Nephron (organoid): ENCODE measurements at regions not wholly inside any gene's neighbourhood (a gene's known extent, or its start where the extent isn't known, plus 50 kb on each side); places are given as distances from the start of the nearest gene placed in this dataset.
A peak's percentile ranks its signal among the peaks of the same experiment; 100 is the strongest.

Experiments used
- H3K27ac Mint-ChIP-seq, 3 experiments: 2 replicates each; pipeline ENCODE4 v1.8.0; 2020; ENCODE audit warnings: mixed read lengths in 3 of 3, mild to moderate bottlenecking in 2 of 3, moderate library complexity in 1 of 3
- H3K27me3 Mint-ChIP-seq: 2 replicates; pipeline ENCODE4 v1.8.0; 2021; ENCODE audit warnings: low read depth, mild to moderate bottlenecking, moderate library complexity, mixed read lengths
- H3K36me3 Mint-ChIP-seq: 2 replicates; pipeline ENCODE4 v1.8.0; 2020; ENCODE audit warnings: low read depth, mixed read lengths
- H3K4me1 Mint-ChIP-seq: 2 replicates; pipeline ENCODE4 v1.8.0; 2020; ENCODE audit warnings: mixed read lengths
- H3K4me3 Mint-ChIP-seq, 3 experiments: 2 replicates each; pipeline ENCODE4 v1.8.0; 2020; ENCODE audit warnings: mild to moderate bottlenecking in 3 of 3, mixed read lengths in 3 of 3, moderate library complexity in 2 of 3
- H3K9me3 Mint-ChIP-seq: 2 replicates; pipeline ENCODE4 v1.8.0; 2020; ENCODE audit warnings: mixed read lengths
- CTCF ChIP-seq, 3 experiments: fragments of 200-600 bp; sonication (generic); IDR thresholded peaks; one replicate each; pipeline ENCODE4 v1.5.0; 2021; ENCODE audit warnings: antibody characterized with exemption in 3 of 3; ENCODE audit not compliant: unreplicated experiment in 3 of 3

GRCh38 chr16:49195237-49195548 is 86.4 kb downstream of the CBLN1 start:
- H3K4me1 Mint-ChIP-seq, result peaks cover 7% of the 10 kb centered on the region
- H3K27ac Mint-ChIP-seq, result no peak overlapping the region
- TF ChIP-seq CTCF (IDR thresholded peaks at IDR 0.05; ENCODE audit: unreplicated experiment in 3 of 3), result no peak
- no peaks in the 10 kb centered on the region for H3K9me3 Mint-ChIP-seq
- no peak overlapping the region for H3K4me3 Mint-ChIP-seq
- peaks cover 31% of the 10 kb centered on the region for H3K27me3 Mint-ChIP-seq
- no peaks in the 10 kb centered on the region for H3K36me3 Mint-ChIP-seq

GRCh38 chr16:49194537-49195236 is 87.0 kb downstream of the CBLN1 start:
- peaks cover 7% of the 10 kb centered on the region for H3K4me1 Mint-ChIP-seq
- no peak for TF ChIP-seq CTCF (IDR thresholded peaks at IDR 0.05; ENCODE audit: unreplicated experiment in 3 of 3)

GRCh38 chr16:49193596-49193995 is 88.0 kb downstream of the CBLN1 start:
- Mint-ChIP-seq H3K9me3 (no peaks in the 10 kb centered on the region), H3K36me3 (no peaks in the 10 kb centered on the region), H3K4me3 (no peak overlapping the region), H3K4me1 (peaks cover 7% of the 10 kb centered on the region), H3K27me3 (peaks cover 26% of the 10 kb centered on the region), H3K27ac (no peak overlapping the region)
- no peak for TF ChIP-seq CTCF (IDR thresholded peaks at IDR 0.05; ENCODE audit: unreplicated experiment in 3 of 3)

More at GRCh38 chr16:49194537-49195236, 87.0 kb downstream of the CBLN1 start:
- H3K4me3 Mint-ChIP-seq, result no peak overlapping the region
- no peaks in the 10 kb centered on the region for H3K9me3 Mint-ChIP-seq
- peaks cover 31% of the 10 kb centered on the region for H3K27me3 Mint-ChIP-seq
- H3K36me3 Mint-ChIP-seq, result no peaks in the 10 kb centered on the region
- no peak overlapping the region for H3K27ac Mint-ChIP-seq

GRCh38 chr16:49189286-49189685 is 92.4 kb downstream of the CBLN1 start:
- peaks cover 8% of the 10 kb centered on the region for H3K27me3 Mint-ChIP-seq
- no peaks in the 10 kb centered on the region for H3K36me3 Mint-ChIP-seq
- peaks cover 2% of the 10 kb centered on the region for H3K9me3 Mint-ChIP-seq
- no peaks in the 10 kb centered on the region for H3K4me1 Mint-ChIP-seq
- TF ChIP-seq CTCF (IDR thresholded peaks at IDR 0.05; ENCODE audit: unreplicated experiment in 3 of 3), result no peak
- H3K4me3 Mint-ChIP-seq, result no peak overlapping the region
- H3K27ac Mint-ChIP-seq, result no peak overlapping the region

- Mint-ChIP-seq H3K9me3 (peaks cover 2% of the 10 kb centered on the region), H3K27ac (no peak overlapping the region), H3K4me1 (no peaks in the 10 kb centered on the region), H3K36me3 (no peaks in the 10 kb centered on the region), H3K27me3 (peaks cover 10% of the 10 kb centered on the region), H3K4me3 (no peak overlapping the region)
- peak in 1 of 3 experiments; percentile 29 for TF ChIP-seq CTCF (IDR thresholded peaks at IDR 0.05; ENCODE audit: unreplicated experiment in 3 of 3)
Measured at GRCh38 chr16:49183911-49184310, 97.7 kb downstream of the CBLN1 start.

GRCh38 chr16:49181791-49182518 is 99.7 kb downstream of the CBLN1 start:
- H3K9me3 Mint-ChIP-seq, result no peaks in the 10 kb centered on the region
- TF ChIP-seq CTCF (IDR thresholded peaks at IDR 0.05; ENCODE audit: unreplicated experiment in 3 of 3), result no peak
- no peaks in the 10 kb centered on the region for H3K36me3 Mint-ChIP-seq
- H3K27me3 Mint-ChIP-seq, result peaks cover 16% of the 10 kb centered on the region
- H3K27ac Mint-ChIP-seq, result no peak overlapping the region
- no peaks in the 10 kb centered on the region for H3K4me1 Mint-ChIP-seq
- no peak overlapping the region for H3K4me3 Mint-ChIP-seq
